Head of caudate nucleus (tissue), 42 donors: ENCODE measurements at regions not wholly inside any gene's neighbourhood (a gene's known extent, or its start where the extent isn't known, plus 50 kb on each side); places are given as distances from the start of the nearest gene placed in this dataset.
A peak's percentile ranks its signal among the peaks of the same experiment; 100 is the strongest.
"Not testable (repeated sequence)": the region's sequence is repeated elsewhere in the genome, so short reads cannot be mapped to it uniquely, and the experiment has no call there.

Experiments
- DNase-seq, 42 donors: peaks; one replicate each; pipeline versions ENCODE4 v3.0.0 to v3.0.0-alpha.2; 2020 to 2021; ENCODE audit warnings: mixed read lengths in 7 of 42
- intact Hi-C: fragments of 100-400 bp; cut with DNase I; formaldehyde crosslinking; loops from one replicate; pipeline ENCODE4 v1.15.0; 2022

- intact Hi-C loops: no loop called here
- no peak for DNase-seq
Measured at GRCh38 chr15:62901087-62901486, 141.5 kb upstream of the TPM1 start.

- no peak for DNase-seq
- intact Hi-C loops: no loop called here
Measured at GRCh38 chr15:62901909-62902546, 140.5 kb upstream of the TPM1 start.

DNA sequence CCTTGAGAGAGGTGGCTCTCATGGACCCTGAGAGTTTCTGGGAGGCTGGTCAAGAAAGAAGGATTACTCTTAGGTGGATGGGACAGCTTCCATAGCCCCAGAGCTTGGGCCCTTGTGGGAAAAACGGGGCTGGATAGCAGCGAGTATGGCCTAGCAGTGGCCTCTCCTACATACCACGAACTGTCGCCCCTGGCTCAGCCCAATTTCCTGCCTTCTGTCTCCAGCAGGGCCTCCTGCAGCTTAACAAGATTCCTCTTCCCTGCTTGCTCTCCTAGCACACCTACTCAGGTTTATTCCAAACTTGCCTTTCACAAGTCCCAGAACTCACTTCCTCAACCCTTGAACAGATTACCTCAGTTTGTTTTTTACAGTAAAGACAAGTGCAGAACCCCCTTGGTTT is 139.7 kb upstream of the TPM1 start:
- intact Hi-C loops: no loop called here
- no peak for DNase-seq

- intact Hi-C loops: no loop called here
- DNase-seq: no peak
Measured at GRCh38 chr15:62903437-62903836, 139.1 kb upstream of the TPM1 start.

DNA sequence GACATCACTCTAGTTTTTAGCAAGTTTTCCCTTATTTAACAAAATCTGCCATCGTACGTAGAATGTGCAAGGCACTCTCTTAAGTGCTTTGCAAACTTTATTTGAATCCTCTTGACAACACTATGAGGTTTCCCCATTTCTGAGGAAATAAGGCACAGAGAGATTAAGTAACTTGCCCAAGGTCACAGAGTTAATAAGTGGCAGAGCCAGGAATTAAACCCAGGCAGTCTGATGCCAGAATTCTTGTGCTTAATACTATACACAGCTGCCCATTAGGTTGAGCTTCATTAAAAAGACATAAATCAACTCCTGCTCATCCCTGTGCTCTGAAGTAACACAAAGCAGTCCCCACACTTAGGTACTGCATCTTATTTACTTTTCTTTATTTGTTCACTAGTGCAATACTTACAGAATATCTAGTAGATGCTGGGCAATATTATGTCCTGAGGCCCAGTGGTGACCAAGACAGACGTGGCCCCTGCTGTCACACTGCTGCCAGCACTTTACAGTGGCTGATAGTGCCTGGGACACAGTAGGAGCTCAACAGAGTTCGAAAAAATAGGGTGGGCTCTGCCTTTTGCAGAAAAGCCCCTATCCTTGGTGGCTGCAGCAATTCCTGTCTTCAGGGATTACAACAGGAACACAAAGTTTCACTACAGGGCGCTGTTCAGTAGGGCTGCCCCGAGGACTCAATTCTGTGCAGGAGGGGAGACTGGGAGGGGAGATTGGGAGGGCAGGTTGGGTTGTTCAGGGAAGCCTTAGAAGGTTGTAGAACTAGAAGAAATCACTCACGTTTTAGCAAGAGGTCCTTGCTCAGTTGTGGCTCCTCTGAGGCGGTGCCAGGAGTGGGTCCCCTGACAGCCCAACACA is 138.3 kb upstream of the TPM1 start:
- intact Hi-C loops: no loop called here
- peak in 3 of 42 donors; percentile 21 to 75 (median 22) for DNase-seq

DNA sequence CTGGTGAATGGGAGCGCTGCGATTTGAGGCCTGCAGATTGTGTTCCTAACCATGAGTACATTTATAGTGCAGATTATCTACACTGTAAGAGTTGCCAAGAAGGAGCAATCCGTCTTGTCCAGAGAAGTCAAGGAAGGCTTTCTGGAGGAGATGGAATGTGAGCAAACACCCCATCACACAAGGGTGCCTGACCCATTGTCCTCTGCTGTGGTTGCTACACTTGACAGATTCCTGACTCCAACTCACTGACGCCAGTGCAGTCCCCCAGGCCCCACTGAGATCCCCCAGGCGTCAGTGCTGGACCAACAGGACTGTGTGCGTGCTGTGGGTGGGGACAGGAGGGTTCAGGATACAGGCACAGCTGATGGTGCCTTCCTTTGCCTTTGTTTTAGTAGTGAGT is 135.9 kb upstream of the TPM1 start:
- intact Hi-C loops: no loop called here
- DNase-seq: peak in 2 of 42 donors; percentile 32 to 33

DNA sequence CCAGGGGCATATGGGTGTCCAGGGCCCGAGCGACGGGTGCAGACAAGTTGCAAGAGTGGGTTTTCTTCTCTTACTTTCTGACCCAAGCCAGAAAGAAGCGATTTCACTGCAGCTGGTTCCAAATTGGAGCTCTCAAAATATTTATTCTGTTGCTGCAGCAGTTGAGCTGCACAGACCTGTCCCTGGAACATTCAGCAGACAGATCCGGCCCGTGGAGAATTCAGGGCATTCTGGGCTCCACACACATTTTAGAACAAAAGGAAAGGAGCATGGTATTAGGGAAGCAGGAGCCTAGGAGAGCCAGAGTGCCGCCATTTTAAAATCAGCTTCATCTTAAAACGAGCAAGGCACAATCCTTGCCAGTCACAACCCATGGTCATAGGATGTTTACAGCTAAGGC is 135.3 kb upstream of the TPM1 start:
- DNase-seq: peak in 1 of 42 donors; percentile 24
- intact Hi-C loops: no loop called here

- intact Hi-C loops, DNase-seq: not testable (repeated sequence)
Measured at GRCh38 chr15:62908341-62908740, 134.2 kb upstream of the TPM1 start.

DNA sequence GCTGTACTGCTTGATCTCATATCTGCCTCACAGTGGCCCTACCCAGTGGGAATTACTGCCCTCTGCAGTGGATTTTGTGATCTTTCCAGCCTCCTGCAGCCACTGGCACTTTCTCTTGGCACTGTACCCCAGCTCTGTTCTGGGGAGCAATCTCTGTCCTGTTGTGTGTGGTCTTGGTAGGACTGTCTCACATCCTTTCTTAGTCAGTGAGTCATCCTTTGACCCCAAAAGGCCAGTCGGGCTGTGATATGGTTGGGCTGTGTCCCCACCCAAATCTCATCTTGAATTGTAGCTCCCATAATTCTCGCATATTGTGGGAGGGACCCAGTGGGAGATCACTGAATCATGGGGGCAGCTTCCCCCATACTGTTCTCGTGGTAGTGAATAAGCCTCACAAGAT is 133.3 kb upstream of the TPM1 start:
- intact Hi-C loops: no loop called here
- DNase-seq: peak in 1 of 42 donors; percentile 18

DNA sequence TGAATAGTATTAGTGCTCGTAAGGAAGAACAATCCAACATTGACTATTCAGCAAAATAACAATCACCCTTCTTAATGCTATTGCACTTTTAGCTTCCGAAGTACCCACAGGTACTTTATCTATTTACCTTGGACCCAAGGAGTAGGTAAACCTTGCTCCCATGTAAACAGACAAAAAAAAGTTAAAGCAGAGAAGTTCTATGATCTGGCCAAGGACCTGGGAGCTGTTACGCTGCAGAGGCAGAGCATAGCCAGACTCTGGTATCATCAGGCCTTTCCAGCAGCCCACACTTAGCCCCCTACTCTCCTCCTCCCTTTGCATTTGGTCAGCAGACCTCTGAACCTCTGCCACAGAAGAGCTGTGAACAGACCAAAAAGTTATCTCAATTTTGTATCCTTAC is 130.3 kb upstream of the TPM1 start:
- intact Hi-C loops: no loop called here
- DNase-seq: peak in 1 of 42 donors; percentile 8

DNA sequence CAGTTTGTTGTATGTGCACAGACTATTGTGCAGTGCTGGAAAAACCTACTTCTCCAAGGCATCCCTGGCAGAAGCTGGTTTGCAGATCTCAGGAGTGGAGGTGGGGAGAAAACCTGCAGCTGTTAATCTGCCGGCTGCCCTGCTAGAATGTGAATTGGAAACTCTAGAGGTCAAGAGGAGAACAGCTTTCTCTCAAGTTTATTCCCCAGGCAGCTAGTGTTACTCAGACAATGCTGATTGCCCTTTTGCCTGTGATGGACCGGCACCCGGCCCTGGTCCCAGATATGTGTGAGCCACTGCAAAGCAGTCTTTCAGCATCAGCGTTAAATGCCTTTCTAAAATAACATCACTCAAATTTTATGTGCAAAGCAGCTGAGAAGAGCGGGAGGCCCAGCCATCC is 129.7 kb upstream of the TPM1 start:
- intact Hi-C loops: no loop called here
- peak in 1 of 42 donors; percentile 32 for DNase-seq

DNA sequence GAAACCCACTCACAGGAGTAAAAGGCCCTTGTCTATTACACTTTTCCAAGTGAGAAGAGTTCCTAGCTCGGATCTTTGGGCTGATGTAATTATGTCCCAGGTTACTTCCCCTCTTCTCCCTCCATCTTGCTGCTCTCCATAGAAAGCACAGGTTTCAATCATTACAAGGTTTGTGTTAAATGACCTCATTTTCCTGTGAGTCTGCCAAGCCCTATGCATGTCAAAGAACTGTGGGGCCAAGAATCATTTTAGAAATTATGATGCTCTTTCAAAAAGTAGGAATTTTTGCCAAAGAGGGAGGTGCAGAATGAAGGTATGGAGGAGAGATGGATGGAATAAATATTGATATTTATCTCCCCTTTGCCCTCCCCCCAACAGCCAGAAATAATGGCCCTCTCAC is 129.3 kb upstream of the TPM1 start:
- intact Hi-C loops: no loop called here
- no peak for DNase-seq

DNA sequence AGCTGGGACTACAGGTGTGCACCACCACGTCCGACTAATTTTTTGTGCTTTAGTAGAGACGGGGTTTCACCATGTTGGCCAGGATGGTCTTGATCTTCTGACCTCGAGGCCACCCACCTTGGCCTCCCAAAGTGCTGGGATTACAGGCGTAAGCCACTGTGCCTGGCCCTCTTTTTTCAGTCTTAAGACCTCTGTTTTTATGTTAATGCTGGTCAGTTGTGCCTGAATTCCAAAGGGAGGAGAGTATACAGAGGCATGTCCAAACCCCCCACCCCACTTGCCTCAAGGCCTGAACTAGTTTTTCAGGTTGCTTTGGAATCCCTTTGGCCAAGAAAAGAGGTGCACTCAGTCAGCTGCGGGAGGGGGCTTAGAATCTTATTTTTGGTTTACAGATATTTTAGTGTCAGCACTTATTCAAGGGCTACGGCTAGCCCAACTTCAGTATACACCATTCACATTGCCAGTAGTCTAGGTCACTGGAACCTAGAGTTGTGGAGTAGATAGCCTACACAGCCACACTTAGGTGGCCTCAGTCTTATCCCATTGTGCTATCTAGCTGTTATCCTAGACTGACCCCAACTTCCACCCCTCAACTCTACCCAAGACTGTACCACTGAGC is 128.0 kb upstream of the TPM1 start:
- intact Hi-C loops: no loop called here
- DNase-seq: peak in 1 of 42 donors; percentile 10

GRCh38 chr15:62920682-62921502 is 121.7 kb upstream of the TPM1 start:
- DNase-seq: peak in 2 of 42 donors; percentile 19 to 31
- intact Hi-C loops: no loop called here

DNA sequence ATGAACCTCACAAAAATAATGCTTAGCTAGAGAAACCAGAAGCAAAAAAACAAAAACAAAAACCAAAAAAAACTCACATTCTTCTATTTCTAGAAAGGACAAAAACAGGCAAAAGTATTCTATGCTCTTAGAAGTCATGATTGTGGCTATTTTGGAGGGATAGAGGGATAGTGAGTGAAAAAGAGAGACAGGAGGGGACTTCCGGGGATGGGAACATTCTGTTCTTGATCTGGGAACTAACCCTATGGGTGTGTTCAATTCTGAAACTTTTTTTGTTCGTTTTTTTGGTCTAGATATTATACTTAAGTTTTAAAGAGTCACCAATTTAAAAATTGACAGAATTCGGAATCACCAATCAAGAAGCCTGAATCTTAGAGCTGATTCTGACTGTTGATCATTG is 120.0 kb upstream of the TPM1 start:
- intact Hi-C loops: no loop called here
- DNase-seq: peak in 2 of 42 donors; percentile 2 to 14

GRCh38 chr15:62925875-62926274 is 116.7 kb upstream of the TPM1 start:
- peak in 3 of 42 donors; percentile 4 to 27 (median 24) for DNase-seq
- intact Hi-C loops: no loop called here

DNA sequence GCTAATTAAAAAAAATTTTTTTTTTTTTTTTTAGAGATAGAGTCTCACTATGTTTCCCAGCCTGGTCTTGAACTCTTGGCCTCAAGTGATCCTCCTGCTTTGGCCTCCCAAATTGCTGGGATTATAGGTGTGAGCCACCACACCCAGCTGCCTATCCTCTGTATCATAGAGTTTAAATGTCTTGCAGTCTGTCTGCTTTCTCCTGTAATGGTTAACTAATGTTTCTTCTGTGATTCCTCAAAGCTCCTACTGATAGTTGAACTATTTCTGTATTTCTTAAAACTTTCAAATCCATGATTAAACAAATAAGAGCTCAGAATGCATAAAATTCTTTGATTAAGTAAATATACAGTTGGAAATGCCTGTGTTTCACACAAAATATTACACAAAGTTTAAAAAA is 115.4 kb upstream of the TPM1 start:
- intact Hi-C loops: no loop called here
- DNase-seq: peak in 1 of 42 donors; percentile 4

DNA sequence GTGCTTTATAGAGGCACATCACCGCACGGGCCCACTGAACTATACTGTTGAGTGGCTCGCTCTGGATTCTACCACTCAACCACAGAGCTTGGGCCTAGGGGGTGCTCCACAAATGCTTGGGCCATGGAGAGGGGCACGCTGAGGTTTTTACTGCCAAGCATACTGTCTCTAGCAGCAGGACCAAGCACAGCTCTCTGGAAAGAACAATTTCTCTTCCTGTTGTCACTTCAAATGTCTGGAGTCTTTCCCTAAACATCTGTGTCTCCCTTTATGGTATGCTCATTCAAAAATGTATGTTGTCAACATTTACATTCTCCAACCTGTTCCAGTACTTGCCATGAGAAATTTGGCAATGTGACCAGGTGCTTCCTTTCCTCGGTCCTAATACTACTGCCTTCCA is 114.7 kb upstream of the TPM1 start:
- DNase-seq: peak in 1 of 42 donors; percentile 18
- intact Hi-C loops: no loop called here

GRCh38 chr15:62928242-62928999 is 114.1 kb upstream of the TPM1 start:
- peak in 1 of 42 donors; percentile 34 for DNase-seq
- intact Hi-C loops: no loop called here
